HK-2 (cell line): ENCODE measurements at regions not wholly inside any gene's neighbourhood (a gene's known extent, or its start where the extent isn't known, plus 50 kb on each side); places are given as distances from the start of the nearest gene placed in this dataset.
"Not testable (repeated sequence)": the region's sequence is repeated elsewhere in the genome, so short reads cannot be mapped to it uniquely, and the experiment has no call there.

ENCODE experiments used
- DNase-seq: peaks from one replicate; pipeline ENCODE4 v3.0.0-alpha.2; 2018; ENCODE audit not compliant: unreplicated experiment

DNA sequence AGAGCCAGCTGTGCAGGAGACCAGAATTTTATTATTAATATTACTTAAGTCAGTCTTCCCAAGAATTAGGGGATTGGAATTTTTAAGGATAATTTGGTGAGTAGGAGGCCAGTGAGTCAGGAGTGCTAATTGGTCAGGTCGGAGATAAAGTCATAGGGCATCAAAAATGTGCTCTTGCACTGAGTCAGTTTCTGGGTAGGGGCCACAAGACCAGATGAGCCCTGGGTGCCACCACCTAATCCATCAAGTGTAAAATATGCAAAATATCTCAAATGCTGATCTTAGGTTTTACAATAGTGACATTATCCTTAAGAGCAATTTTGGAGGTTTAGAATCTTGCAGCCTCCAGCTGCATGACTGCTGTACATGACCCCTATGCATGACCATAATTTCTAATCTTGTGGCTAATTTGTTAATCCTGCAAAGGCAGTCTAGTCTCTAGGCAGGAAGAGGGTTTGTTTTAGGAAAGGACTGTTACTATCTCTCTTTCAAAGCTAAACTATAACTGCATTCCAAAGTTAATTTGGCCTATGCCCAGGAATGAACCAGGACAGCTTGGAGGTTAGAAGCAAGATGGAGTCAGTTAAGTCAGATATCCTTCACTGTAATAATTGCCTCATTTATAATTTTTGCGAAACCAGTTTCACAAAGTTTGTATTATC, 215.9 kb downstream of the RNF152 start:
- DNase-seq, result no peak

- no peak for DNase-seq
These were observed 223.5 kb downstream of the RNF152 start for GRCh38 chr18:61669320-61669719.

DNA sequence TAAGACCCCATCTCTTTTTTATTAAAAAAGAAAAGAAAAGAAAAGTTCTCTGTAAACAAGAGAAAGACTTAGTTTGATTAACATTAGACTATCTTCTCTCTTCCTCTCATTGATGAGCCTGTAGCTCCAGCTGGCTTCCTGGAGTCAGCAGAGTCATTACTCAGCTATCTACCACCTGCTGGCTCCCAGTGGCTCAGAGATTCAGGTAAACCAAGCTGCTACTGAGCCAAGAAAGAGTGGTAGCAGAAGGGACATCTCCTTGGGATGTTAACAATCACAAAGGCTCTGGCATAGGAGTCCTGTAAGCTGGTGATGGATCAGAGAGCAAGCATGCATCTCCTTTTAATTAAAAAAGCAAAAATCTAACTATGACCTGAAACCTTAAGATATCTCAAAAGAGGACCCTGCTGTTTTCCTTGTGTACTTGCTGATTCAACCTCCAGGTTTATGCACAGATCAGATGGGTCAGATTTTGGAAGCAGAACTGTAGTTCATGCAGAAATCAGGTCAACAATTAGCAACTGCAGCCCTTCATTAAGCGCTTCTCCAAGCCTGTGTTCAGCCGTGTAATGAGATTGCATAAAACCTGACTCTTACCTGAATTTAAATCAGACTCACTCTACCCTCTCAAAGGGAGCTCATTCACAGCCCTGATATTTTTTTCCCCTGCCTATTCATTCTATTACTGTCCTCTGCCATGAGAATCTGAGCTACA, 225.8 kb downstream of the RNF152 start:
- no peak for DNase-seq

- no peak for DNase-seq
These were observed 228.3 kb downstream of the RNF152 start for GRCh38 chr18:61664419-61665084.

- no peak for DNase-seq
These were observed 230.1 kb downstream of the RNF152 start for GRCh38 chr18:61662726-61663125.

DNA sequence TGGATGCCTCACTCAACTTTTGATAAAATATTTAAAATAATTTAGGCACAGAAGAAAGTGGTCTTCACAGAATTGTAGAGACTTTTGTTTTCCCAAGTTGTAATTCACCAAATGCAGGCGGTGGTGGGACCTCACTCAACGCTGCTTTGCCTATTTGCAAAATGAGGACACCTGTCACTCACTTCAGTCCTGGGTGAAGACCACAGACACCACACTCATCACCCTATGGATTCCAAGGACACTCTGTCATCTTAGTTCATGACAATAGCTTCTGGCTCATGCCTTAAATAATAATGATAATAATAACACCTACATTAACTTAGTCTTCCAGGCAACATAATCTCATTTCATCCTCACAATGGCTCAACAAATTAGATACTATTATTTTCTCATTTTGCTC, 234.4 kb downstream of the RNF152 start:
- DNase-seq, result no peak

GRCh38 chr18:61657066-61657732, 235.6 kb downstream of the RNF152 start:
- no peak for DNase-seq

DNA sequence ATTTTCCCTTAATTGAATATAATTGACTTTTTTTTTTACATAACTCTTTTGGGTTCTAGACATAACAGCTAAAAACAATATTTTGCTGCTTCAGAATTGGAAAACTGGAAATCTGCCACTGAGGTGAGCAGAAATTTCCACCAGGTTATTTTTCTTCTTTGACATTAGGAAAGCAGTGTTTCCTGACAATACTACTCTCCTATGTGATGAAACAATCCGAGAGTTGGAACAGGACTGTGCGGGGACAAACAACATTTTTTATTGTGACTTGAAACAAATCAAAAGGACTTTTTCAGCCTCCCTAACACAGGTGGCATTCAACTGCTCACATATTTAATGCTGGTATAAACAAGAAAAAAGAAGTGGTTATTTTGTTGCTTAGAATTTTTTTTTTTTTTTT, 237.2 kb downstream of the RNF152 start:
- DNase-seq, result no peak

- no peak for DNase-seq
These were observed 238.8 kb downstream of the RNF152 start for GRCh38 chr18:61653823-61654551.

- no peak for DNase-seq
These were observed 240.9 kb downstream of the RNF152 start for GRCh38 chr18:61651880-61652268.

- DNase-seq, result no peak
These were observed 241.5 kb downstream of the RNF152 start for GRCh38 chr18:61651145-61651879.

DNA sequence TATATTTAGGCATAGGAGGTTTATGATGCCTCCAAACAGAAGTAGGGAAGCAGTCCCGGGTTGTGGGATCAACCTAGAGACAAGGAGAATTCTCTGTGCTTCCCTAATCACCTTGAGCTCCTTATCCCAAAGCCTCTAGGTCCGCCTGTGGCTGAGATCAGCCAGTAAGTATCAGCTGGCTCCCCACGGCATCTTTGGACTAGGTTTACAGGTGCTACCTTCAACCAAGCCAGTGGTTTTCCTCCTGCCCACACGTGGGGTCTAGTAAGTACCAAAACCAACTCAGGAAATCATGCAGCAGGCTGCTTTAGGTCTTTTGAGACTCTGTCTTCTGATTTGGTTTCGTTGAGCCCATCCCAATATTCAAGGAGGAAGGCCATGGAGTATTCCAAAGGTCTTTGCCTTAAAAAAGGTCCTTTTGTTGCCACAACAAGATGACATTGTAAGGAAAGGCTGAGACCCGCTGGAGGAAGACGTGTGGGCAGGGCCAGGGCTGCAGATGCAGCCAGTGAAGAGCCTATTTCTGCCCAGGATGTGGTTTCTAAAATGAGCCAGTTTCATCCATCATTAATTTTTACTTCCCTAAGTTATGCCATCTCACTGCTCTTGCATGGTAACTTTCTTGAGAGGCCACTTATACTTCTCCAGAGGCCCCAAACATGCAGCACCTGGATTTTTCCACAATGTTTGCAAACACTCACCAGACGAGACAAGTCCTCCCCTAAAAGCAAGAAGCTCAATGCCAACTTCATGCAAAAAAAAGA, 248.7 kb downstream of the RNF152 start:
- DNase-seq, result no peak

DNA sequence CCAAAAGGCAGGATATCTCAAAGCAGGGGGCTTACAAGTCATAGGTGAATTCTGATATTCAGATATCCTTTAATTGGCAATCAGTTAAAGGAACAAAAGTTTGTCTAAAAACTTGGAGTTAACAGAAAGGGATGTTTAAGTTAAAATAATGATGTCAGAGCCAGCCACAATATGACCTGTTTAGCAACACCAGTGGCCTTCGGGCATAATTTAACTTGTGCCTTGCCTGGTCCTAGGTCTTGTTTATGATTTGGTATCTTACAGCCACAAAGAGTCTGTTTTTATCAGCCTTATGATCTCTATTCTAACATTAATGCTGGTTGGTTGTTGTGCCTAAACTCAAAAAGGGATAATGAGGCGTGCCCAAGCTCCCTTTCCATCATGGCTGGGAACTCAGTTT, 252.9 kb downstream of the RNF152 start:
- no peak for DNase-seq

DNA sequence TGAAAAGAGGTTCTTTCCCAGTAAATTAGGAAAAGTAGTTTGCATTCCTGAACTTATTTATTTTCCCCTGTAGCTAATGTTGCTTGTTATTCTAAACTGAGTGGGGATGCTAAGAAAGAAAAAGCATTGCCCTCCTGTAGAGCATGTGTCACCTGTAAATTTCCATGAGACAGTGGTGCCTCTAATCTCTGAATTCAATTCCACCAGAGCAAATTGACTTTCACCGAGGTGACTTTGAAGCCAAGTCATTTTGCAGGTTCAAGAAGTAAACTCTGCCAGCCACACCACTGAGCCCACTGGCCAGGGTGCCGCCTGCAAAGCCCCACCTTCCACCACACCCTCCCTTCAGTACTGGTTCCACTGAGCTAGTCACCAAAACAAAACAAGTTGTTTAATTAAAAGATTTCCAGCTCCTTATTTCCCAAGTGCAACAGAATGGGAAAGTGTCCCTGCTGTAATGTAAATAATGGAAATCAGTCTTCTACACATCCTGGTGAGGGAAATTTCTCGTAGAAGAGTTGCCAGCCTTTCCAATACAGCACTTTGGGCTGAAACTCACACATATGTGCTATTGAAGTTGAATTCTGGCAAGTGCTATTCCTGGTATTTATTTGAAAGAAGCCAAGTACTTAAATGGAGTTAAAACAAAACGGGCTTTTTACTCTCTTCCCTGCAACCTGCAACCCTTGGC, 254.8 kb downstream of the RNF152 start:
- no peak for DNase-seq

GRCh38 chr18:61637319-61637718, 255.5 kb downstream of the RNF152 start:
- DNase-seq, result no peak

GRCh38 chr18:61635901-61636528, 256.8 kb downstream of the RNF152 start:
- DNase-seq, result peak; percentile 3

DNA sequence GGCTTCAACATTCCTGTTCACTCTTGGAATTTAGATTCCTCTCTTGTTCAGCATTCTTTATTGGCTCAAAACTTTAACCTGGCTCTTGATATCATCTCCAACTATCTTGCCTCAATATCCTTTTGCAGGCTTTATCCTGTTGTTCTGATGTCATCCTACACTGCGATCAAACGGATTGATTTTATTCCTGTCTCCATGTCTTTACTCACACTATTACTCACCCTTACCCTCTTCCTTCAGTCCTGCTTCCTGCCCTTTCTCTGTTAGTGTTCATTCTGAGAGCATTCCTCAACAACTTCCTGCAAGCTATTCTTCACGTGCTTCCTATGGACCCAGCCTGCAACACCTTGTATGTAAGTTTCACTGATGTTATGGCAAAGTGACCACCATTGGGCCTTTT, 264.7 kb downstream of the RNF152 start:
- DNase-seq, result no peak

DNA sequence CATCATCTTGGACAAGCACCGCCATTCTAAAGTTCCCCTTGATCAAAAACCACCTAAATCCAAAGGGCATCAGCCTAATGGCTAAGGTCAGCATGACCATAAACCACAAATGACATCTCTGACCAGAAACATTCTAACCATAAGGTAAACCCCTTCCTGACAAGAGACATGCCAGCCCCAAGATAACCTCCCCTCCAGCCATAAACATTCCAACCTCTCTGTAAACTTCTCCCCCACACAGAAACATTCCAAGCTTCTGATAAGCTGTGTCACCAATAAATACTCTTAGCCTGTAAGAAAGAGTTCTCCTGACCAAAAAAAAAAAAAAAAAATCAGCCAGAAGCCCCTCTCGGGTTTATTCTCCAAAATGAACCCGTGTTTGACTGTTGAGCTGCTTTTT, 268.2 kb downstream of the RNF152 start:
- not testable (repeated sequence) for DNase-seq

DNA sequence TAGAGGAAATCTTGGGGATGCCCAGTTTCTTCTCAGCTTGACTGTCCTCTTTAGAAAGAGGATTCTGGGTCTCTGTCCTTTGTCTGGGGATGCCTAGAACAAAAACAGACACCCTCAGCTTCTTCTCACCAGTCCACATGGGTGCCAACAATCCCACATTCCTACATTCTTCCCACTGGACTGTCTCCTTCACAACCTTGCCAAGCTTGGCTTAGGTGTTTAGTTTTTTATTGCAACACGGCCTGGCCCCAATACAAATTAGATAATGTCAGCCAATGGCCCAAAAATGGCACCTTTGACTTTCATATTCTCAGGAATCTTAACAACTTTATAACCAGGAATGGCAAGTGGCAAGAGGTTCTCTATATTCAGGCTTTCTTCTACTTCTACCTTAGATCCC, 273.0 kb downstream of the RNF152 start:
- DNase-seq, result no peak
